GM12878 (cell line): ENCODE measurements at regions not wholly inside any gene's neighbourhood (a gene's known extent, or its start where the extent isn't known, plus 50 kb on each side); places are given as distances from the start of the nearest gene placed in this dataset.

Source experiments
- ATAC-seq: fragments of 200-7000 bp; cut with Tn5 transposase; 3 replicates; pipeline ENCODE4 v1.9.1; 2020; ENCODE audit warnings: mild to moderate bottlenecking, moderate library complexity
- BruUV-seq: library from RNA; stranded (reverse); fragments of 400-500 nt; replicated peaks from 2 replicates; lab custom pipeline; 2021; lab: Mats Ljungman, UMichigan
- CTCF ChIA-PET: fragments of 300-600 bp; sonication (Branson Sonifier 250); formaldehyde crosslinking; extraction: SDS; loops from one replicate; lab custom pipeline; 2021; ENCODE audit warnings: inconsistent platforms; lab: Yijun Ruan, JAX
- POLR2A ChIA-PET: fragments of 350-600 bp; formaldehyde crosslinking; extraction: SDS; loops from one replicate; lab custom pipeline; 2021; ENCODE audit warnings: inconsistent platforms; lab: Charles Lee
- RAD21 ChIA-PET: fragments of 300-600 bp; sonication (Branson Sonifier 250); formaldehyde crosslinking; loops from one replicate; lab custom pipeline; 2023; ENCODE audit warnings: antibody characterized with exemption; ENCODE audit not compliant: unreplicated experiment; lab: Charles Lee
- SMC1A ChIA-PET: fragments of 300-600 bp; sonication (Branson Sonifier 250); formaldehyde crosslinking; loops from one replicate; lab custom pipeline; 2023; ENCODE audit not compliant: unreplicated experiment, uncharacterized antibody; lab: Charles Lee
- DNase-seq: peaks from one replicate; pipeline ENCODE4 v3.0.0-alpha.2; 2011; ENCODE audit warnings: low read depth, low spot score
- FAIRE-seq: peaks from 3 replicates; lab custom pipeline; 2011; peaks lifted over from hg19 to GRCh38; lab: Jason Lieb, UNC
- H2AFZ ChIP-seq: 2 replicates; pipeline ENCODE4 v1.6.0; 2011; ENCODE audit warnings: low read depth, low read length, control low read depth; ENCODE audit not compliant: control insufficient read depth
- H3K27ac ChIP-seq: 2 replicates; pipeline ENCODE4 v1.5.1; 2011; ENCODE audit warnings: control low read depth; ENCODE audit not compliant: control insufficient read depth, insufficient read depth
- H3K27me3 ChIP-seq, 2 experiments: replicated peaks in 1 of 2; 2 replicates each; pipeline versions ENCODE4 v1.6.0 to v1.6.1; 2011; ENCODE audit warnings: low read length in 1 of 2; ENCODE audit not compliant: control insufficient read depth in 2 of 2, insufficient read depth in 2 of 2
- H3K36me3 ChIP-seq, 2 experiments: 2 replicates each; pipeline ENCODE4 v1.5.1; 2011; ENCODE audit warnings: low read length in 1 of 2; ENCODE audit not compliant: control insufficient read depth in 2 of 2, insufficient read depth in 2 of 2
- H3K4me1 ChIP-seq: 2 replicates; pipeline ENCODE4 v1.6.1; 2011; ENCODE audit warnings: mild to moderate bottlenecking, low read length, moderate library complexity, mixed read lengths; ENCODE audit not compliant: control insufficient read depth, insufficient read depth
- H3K4me2 ChIP-seq: 2 replicates; pipeline ENCODE4 v1.6.0; 2011; ENCODE audit warnings: control low read depth; ENCODE audit not compliant: control insufficient read depth, insufficient read depth
- H3K4me3 ChIP-seq: fragments of 200-600 bp; sonication (generic); 2 replicates; pipeline ENCODE4 v1.5.1; 2016
- H3K79me2 ChIP-seq: 2 replicates; pipeline ENCODE4 v1.6.0; 2011; ENCODE audit warnings: low read length; ENCODE audit not compliant: control insufficient read depth, insufficient read depth
- H3K9ac ChIP-seq: 2 replicates; pipeline ENCODE4 v1.8.0; 2011; ENCODE audit warnings: low read length, control low read depth, mixed read lengths; ENCODE audit not compliant: control insufficient read depth, insufficient read depth
- H3K9me3 ChIP-seq: replicated peaks from 3 replicates; pipeline ENCODE4 v1.5.1; 2011; ENCODE audit warnings: mild to moderate bottlenecking, low read length; ENCODE audit not compliant: control insufficient read depth, insufficient read depth
- H4K20me1 ChIP-seq: 2 replicates; pipeline ENCODE4 v1.6.0; 2011; ENCODE audit not compliant: control insufficient read depth, insufficient read depth
- BCL3 ChIP-seq: IDR thresholded peaks from 2 replicates; pipeline ENCODE4 v1.6.1; 2011; ENCODE audit warnings: borderline replicate concordance, low read depth, mild to moderate bottlenecking, moderate library complexity, low read length; ENCODE audit not compliant: insufficient read depth, poor library complexity, severe bottlenecking
- CEBPB ChIP-seq, 2 experiments: fragments of 150-350 bp in 1 of 2; IDR thresholded peaks; 2 replicates each; pipeline ENCODE4 v1.6.1; 2012 to 2014; ENCODE audit warnings: low read depth in 2 of 2, low read length in 2 of 2, borderline replicate concordance in 1 of 2, inconsistent platforms in 1 of 2
- GATAD2B ChIP-seq: fragments of 450-650 bp; conservative IDR thresholded peaks from 2 replicates; pipeline ENCODE4 v1.6.1; 2017; ENCODE audit warnings: low read depth, mild to moderate bottlenecking, moderate library complexity
- JUND ChIP-seq: IDR thresholded peaks from 2 replicates; pipeline ENCODE4 v1.6.1; 2012; ENCODE audit warnings: low read depth, mild to moderate bottlenecking, low read length, improper control_type of control experiment, moderate library complexity
- MEF2B ChIP-seq: fragments of 450-650 bp; IDR thresholded peaks from 2 replicates; pipeline ENCODE4 v1.6.1; 2018; ENCODE audit warnings: mild to moderate bottlenecking, moderate library complexity; ENCODE audit not compliant: partially characterized antibody, poor library complexity, severe bottlenecking
- MTA2 ChIP-seq: fragments of 450-650 bp; IDR thresholded peaks from 2 replicates; pipeline ENCODE4 v1.6.1; 2016; ENCODE audit warnings: low read depth, mild to moderate bottlenecking, moderate library complexity
- PKNOX1 ChIP-seq: fragments of 450-650 bp; IDR thresholded peaks from 2 replicates; pipeline ENCODE4 v1.6.1; 2016; ENCODE audit warnings: mild to moderate bottlenecking
- RB1 ChIP-seq: fragments of 450-650 bp; formaldehyde crosslinking; IDR thresholded peaks from 2 replicates; pipeline ENCODE4 v1.6.1; 2017; ENCODE audit warnings: mild to moderate bottlenecking, borderline replicate concordance
- TCF7 ChIP-seq: IDR thresholded peaks from 2 replicates; pipeline ENCODE4 v1.6.1; 2014; ENCODE audit warnings: antibody characterized with exemption, borderline replicate concordance
- YBX1 ChIP-seq: fragments of 450-650 bp; IDR thresholded peaks from 2 replicates; pipeline ENCODE4 v1.6.1; 2016; ENCODE audit warnings: antibody characterized with exemption
- YY1 ChIP-seq: IDR thresholded peaks from 2 replicates; pipeline ENCODE4 v1.6.1; 2011; ENCODE audit warnings: low read depth, mild to moderate bottlenecking, low read length
- ZZZ3 ChIP-seq: IDR thresholded peaks from 2 replicates; pipeline ENCODE4 v1.6.1; 2011; ENCODE audit warnings: low read depth; ENCODE audit not compliant: control insufficient read depth, insufficient read length
- WGBS: methylation state at CpG from one replicate; pipeline ENCODE4 v1.1.6; 2016; ENCODE audit warnings: low lambda C conversion rate; ENCODE audit not compliant: insufficient replicate concordance, insufficient coverage; ENCODE audit errors: missing lambda C conversion rate; 5-methylcytosine and 5-hydroxymethylcytosine counted together
- in situ Hi-C: fragments of 300-500 bp; cut with MboI; formaldehyde crosslinking; loops from 9 replicates; pipeline ENCODE4 v1.14.3; 2018; ENCODE audit warnings: mixed read lengths
- intact Hi-C: fragments of 100-400 bp; cut with micrococcal nuclease; formaldehyde crosslinking; loops from one replicate; pipeline ENCODE4 v1.14.2; 2022; ENCODE audit not compliant: unreplicated experiment
- TF ChIP-seq, protein P1 (sequence below): IDR thresholded peaks from 2 replicates; pipeline ENCODE4 v1.6.1; 2011; ENCODE audit warnings: low read depth, mild to moderate bottlenecking, low read length, moderate library complexity, borderline replicate concordance; ENCODE audit errors: extremely low read depth

- Histone ChIP-seq H2AFZ (no peak overlapping the region), H3K4me2 (no peak overlapping the region), H3K9me3 (no peaks in the 10 kb centered on the region), H3K4me1 (no peaks in the 10 kb centered on the region), H4K20me1 (no peaks in the 10 kb centered on the region), H3K9ac (no peak overlapping the region), H3K27ac (no peak overlapping the region), H3K27me3 (no peaks in the 10 kb centered on the region), H3K36me3 (no peaks in the 10 kb centered on the region), H3K79me2 (no peaks in the 10 kb centered on the region), H3K4me3 (no peak overlapping the region)
- RAD21 ChIA-PET, result no interaction called here
- POLR2A ChIA-PET, result no interaction called here
- ATAC-seq, result no peak
- FAIRE-seq, result no peak
- CTCF ChIA-PET, result no interaction called here
- DNase-seq, result no peak
- 0% methylated on average over 3 of the region's 3 CpGs for WGBS
- no TSS peak for BruUV-seq
- intact Hi-C loops (no loop called here), in situ Hi-C loops (no loop called here)
- SMC1A ChIA-PET, result no interaction called here
- no peak for TF ChIP-seq BCL3
- TF ChIP-seq CEBPB (IDR thresholded peaks at IDR 0.05; ENCODE audit: borderline replicate concordance in 1 of 2, low read depth in 2 of 2, low read length in 2 of 2), result no peak
- TF ChIP-seq, protein P1, sequence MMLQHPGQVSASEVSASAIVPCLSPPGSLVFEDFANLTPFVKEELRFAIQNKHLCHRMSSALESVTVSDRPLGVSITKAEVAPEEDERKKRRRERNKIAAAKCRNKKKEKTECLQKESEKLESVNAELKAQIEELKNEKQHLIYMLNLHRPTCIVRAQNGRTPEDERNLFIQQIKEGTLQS, result no peak
- no peak for TF ChIP-seq JUND
- no peak for TF ChIP-seq TCF7
- TF ChIP-seq PKNOX1, result no peak
- TF ChIP-seq GATAD2B, result no peak
- no peak for TF ChIP-seq YBX1
- no peak for TF ChIP-seq MTA2
- no peak for TF ChIP-seq RB1
- TF ChIP-seq YY1, result no peak
- TF ChIP-seq MEF2B, result no peak
- no peak for TF ChIP-seq ZZZ3
These were observed 99.0 kb upstream of the ADGRF1 start for GRCh38 chr6:47141171-47141570.
